ENCODE measurements at regions not wholly inside any gene's neighbourhood (a gene's known extent, or its start where the extent isn't known, plus 50 kb on each side); places are given as distances from the start of the nearest gene placed in this dataset.
"Not testable (repeated sequence)": the region's sequence is repeated elsewhere in the genome, so short reads cannot be mapped to it uniquely, and the experiment has no call there.

DNA sequence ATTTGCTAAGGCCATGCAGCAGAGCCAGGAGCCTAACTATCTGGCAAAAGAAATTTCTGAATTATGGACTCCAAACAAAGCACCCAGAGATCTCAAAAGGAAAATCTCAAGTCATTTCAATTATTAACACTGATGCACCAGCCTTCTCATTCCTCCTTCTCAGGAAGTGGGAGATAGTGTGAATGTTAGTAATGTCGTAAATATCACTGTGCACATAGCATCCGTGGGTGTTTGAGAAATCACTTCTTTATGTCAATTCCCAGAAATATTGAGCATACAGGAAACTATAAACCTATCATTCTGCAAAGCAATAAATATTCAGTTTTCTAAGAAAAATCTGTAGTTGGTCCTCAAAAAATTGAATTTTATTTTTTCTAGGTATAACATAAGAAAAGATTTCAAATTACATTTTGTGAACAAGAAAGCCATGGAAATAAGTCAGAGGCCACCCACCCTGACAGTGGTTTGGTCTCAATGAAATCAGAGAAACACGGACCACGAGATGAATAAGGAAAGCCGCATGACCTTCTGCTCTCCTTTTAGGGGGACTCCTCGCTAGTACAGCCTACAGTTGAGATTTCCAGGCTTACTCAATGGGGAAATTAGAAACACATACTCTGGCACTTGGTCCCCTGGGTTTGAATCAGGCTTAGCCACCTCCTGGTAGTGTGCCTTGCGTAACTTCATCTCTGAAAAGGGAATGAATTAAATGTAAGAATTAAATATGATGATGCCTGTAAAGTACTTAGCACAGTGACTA is 120.6 kb downstream of the DIRAS2 start:
- DNase-seq (ENCODE audit: low read depth) = no peak

DNA sequence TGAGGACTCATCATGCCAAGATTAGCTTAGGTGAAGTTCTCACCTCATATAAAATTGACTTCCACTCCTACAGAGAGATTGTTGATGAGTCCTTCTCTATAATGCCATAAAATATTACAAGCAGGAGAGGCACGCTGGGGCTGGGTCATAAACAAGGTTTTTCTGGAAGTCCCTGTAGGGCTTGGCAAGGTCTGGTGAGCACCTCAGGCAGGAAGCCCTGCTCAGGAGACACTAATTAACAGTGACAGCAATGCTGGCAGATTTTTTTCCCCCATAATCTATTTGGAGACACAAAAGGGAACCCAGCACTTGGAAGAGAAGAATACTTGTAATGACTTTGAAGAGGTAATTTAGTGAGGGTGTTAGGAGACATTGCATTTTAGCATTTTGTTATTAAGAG is 118.7 kb downstream of the DIRAS2 start:
- no peak for DNase-seq (ENCODE audit: low read depth)

DNA sequence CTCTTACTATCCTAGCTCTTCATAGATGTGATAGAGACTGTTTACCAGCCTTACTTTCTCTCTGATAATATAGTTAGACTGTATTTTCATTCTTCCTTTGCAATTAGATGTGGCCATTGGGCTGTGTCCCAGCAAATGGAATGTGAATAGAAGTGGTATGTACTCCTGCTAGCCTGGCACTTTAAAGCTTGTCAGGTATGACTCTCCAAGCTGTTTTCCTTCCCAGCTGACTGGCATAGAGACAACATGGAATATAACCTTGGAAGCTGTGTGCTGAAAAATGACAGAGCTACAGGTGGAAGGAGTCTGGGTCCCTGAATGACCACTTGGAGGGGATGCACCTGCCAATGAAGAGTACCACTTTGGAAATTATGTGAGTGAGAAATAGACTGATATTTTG is 116.2 kb downstream of the DIRAS2 start:
- DNase-seq (ENCODE audit: low read depth) = no peak

DNA sequence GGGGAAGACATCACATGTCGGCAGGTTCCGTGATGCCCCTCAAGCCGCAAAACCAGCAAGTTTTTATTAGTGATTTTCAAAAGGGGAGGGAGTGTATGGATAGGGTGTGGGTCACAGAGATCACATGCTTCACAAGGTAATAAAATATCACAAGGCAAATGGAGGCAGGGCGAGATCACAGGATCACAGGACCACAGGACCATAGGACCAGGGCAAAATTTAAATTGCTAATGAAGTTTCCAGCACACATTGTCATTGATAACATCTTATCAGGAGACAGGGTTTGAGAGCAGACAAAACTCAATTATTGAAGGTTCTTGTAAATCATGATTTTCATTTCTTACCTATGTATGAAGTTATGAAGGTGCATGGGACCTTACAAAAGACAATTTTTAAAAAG is 106.5 kb downstream of the DIRAS2 start:
- DNase-seq (ENCODE audit: low read depth) = not testable (repeated sequence)

DNA sequence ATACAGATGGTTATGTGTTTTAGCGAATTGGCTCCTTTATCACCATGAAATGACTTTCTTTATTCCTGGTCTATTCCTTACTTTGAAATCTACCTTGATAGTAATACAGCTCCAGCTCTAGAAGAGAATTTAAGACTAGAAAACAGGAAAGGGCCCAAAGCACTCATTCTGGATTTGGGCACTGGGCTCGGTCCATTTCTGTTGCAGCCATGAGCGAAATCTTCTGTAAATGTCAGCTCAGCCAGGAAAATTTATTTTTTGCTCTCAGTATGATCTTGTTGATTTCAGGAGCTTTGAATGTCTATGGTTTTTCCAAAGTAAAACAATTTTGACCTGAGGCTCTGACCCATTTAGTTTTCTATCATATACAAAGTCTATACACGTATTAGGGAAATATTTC is 104.1 kb downstream of the DIRAS2 start:
- DNase-seq (ENCODE audit: low read depth) = no peak

DNA sequence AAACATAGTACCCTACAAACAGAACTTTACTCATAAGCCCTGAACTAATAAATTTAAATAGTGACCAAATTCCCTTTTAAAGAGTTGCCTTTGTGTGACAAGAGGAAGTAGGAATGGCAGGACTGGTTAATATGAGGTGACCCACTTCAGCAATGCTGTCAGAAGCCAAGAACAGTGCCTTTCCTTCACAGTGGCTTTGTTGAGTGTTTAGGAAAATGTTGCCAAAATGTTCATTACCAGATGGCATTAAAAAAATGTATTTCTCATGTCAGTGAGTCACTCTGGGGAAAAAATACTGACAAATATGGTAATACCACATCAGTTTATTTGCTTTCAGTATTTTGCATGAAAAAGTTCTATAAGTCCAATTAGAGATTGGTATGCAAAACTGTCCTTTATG is 103.3 kb downstream of the DIRAS2 start:
- no peak for DNase-seq (ENCODE audit: low read depth)

DNA sequence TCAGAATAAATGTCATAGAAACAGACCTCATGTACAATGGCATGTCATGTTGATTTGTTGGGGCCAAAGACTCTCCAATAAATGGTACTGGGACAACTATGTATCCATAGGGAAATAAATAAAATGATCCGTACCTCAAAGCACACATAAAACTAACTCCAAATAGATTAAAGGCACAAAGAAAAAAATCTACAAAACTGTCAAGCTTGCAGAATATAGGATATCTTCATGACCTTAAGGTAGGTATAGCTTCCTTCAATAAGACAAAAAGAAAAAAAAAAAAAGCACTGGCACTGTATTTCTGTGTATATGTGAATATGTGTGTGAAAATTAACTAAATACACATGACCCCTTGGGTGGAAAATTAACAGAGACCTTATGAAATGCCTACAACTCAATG is 101.9 kb downstream of the DIRAS2 start:
- DNase-seq (ENCODE audit: low read depth) = no peak

DNA sequence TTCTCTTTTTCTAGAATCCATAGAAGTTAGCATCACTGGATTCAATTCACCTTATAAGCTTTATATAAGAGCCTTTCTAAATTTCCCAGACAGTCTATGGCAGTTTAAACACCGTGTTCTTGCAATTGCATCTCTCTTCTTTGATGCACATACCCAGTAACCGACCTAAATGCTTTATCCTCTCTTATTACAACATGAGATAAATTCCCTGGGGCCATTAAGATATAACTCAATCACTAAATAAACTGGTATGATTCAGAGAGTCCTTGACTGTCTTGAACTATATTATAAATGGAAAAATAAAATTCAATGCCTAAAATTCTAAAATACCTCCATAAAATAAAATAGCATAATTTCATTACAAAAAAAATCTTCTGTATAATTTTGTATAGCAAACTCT is 98.1 kb downstream of the DIRAS2 start:
- no peak for DNase-seq (ENCODE audit: low read depth)

DNA sequence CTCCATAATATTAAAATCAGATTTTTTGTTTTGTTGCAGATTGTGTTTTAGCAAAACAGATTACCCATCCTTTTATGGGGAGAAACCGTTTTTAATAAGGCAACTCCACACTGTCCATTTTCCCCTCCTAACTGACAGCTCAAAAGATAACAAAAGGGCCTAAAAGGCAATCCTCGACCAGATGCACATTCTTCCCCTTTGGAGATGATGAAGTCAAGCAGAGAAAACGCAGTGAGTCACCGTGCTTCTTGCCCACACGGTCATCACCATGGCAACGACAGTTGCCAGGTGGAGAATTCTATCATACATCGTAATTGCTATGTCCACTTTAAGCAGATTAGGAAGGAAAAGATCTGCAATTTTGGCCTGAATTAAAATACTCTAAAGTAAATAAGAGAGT is 96.4 kb downstream of the DIRAS2 start:
- peak; percentile 86 for DNase-seq (ENCODE audit: low read depth)

DNA sequence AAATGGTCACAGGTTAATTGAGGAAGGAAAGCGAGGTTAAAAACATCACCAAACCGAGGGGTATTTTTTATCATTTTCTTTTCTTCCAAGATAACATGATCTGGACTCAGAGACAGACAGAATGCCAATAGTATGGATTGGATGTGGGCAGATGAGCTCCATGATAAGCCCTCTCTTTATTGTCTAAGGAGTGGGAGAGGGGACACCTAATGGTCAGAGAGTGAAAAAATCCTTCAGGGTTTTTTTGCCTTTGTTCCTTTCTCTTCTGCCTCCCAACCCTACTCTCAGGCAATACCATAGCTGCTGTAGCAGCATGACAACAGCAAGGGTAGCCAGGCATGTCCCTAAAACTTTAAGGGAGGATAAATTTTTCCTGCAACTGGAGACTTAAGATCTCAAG is 94.7 kb downstream of the DIRAS2 start:
- DNase-seq (ENCODE audit: low read depth) = peak; percentile 7

DNA sequence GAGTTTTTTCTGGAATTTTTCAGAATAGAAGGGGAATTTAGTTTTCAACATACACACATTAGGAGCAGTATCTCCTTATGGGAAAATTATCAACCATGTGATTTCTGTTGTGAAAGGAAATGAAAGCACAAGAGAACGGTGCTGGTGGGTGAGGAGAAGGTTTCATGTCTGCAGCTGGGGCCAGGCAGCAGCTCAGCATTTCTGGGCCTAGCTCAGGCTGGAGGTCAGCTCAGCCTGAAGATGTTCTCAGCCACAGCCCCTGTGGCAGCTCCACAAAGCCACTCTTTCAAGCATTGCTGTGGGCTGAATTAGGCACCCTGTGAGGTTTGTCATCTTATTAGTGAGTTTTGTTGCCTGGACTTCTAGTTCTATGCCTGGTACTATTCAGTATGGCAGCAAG is 90.3 kb downstream of the DIRAS2 start:
- DNase-seq (ENCODE audit: low read depth) = no peak

DNA sequence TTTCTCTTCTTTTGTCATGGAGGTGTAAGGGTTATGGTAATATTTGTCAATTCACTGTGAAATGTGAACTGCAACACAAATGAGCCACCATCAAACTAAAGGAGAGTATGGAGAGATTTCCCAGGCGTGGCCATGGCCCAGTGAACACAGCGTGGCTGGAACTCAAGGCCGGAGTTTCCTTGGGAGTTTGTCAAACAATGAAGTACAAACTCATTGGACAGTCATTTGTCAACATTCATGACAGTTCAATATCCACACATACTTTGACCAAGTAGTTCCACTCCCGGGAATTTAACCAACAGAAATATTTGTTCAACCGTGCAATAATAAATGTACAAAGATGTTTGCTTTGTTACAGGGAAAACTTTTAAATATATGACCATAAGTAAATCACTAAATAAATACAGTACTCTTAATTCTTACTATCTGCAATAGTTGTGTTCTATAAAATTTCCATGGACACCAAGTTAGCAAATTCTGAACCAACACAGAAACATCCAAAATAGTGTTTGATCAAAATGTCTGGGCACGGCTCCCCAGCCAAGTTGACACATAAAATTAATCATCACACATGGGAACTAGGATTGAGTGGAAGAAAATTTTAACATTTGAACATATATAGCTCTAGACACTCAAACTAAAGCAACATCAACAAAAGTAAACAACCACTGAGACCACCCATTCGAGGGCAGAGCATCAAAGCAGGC is 87.1 kb downstream of the DIRAS2 start:
- DNase-seq (ENCODE audit: low read depth) = no peak

DNA sequence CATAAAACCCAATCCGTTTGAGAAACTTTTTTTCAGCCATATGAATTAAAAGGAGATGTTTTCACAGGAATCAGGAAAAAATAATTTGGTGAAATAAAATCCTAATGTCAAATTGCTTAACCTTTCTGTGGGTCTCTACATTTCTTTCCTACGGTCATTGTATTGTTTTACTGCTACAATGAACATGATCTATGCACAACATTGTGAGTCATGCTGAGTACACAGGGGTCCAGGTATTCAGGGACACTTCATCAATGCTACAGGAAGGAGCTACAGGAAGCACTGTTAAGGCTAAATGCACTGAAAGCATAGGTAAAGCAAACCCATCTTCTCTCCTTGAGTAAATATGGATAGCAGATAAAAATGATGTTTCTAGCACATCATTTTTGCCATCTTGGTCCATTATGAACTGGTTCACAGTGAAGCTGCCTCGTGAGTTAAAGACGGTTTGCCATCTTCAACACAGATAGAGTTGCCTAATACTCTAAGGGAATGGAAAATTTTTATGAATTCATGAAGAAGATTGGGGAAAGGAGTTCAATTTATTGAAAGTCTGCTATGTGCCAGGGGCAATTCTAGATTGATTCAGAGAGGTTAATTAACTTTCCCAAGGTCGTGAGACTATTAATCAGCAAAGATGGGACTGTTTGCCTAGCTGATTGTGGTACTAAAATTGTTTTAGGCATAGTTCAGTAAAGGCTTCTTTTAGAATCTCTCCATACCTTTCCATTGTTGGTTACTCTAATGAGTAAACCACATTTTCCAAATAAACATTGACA is 85.5 kb downstream of the DIRAS2 start:
- no peak for DNase-seq (ENCODE audit: low read depth)

DNA sequence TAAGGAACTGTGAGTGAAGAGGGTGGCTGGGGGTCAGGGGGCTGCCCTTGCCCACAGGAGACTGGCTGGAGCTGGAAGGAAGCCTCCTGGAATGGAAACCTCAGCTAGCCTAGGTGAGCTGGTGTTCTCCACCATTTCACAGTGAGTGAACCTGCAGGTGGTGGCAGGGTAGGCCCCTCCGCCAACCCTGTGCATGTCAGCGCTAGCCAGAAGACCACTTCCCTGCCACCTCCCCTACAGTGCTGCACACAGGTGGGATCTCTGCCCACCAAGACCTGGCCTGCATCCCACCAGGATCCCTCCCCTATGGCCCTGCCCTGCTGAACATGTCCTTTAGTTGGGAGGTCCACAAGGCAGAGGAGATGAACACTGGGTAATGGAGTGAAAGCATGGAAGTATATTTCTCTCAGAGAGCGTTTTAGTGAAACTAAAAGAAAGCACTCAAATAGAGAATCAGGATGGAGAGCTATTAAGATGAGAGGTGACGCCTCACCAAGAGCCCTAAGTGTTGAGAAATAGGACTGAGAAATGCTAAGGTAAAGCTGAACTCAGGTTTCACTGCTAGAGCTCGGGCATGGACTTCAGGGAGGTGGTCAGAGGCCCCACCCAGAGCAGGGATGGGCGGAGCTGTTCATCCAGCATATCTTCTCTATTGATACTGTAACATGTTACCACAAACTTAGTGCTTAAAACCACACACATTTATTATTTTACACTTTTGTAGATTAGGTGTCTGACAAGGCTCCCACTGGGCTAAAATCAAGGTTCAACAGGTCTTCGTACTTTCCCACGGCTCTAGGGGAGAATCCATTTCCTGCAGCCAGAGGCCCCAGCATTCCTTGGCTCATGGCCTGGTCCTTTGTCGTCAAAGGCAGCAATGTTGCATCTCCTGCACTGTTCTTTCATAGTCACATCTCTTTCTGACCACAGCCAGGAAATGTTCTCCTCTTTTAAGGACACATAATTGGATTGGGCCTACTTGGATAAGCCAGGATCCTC is 83.2 kb downstream of the DIRAS2 start:
- DNase-seq (ENCODE audit: low read depth) = no peak

All from M059J (cell line).